ENCODE measurements at regions not wholly inside any gene's neighbourhood (a gene's known extent, or its start where the extent isn't known, plus 50 kb on each side); places are given as distances from the start of the nearest gene placed in this dataset. TPM values are rescaled to one million over a fixed set of nuclear protein-coding genes. Genes with fewer than 3 reads are reported as not detected.
"Not testable (repeated sequence)": the region's sequence is repeated elsewhere in the genome, so short reads cannot be mapped to it uniquely, and the experiment has no call there.

- H3K27ac Mint-ChIP-seq; H3K36me3 ChIP-seq (replicated peaks in 1 of 2; ENCODE audit: control extremely low read depth in 1 of 2, control insufficient read depth in 1 of 2, extremely low read depth in 1 of 2, insufficient read depth in 2 of 2, low read length in 1 of 2); ATAC-seq (ENCODE audit: low read depth); H3K27ac ChIP-seq (ENCODE audit: low read length in 2 of 2); H3K27me3 Mint-ChIP-seq; H3K4me3 Mint-ChIP-seq; H4K20me1 ChIP-seq (ENCODE audit: control insufficient read depth, insufficient read depth, low read length, poor library complexity, severe bottlenecking); H3K9ac ChIP-seq (ENCODE audit: low read length); H3K4me2 ChIP-seq (replicated peaks; ENCODE audit: low read depth, low read length, poor library complexity, severe bottlenecking); CTCF ChIA-PET; POLR2A ChIA-PET; H3K27me3 ChIP-seq (replicated peaks in 1 of 4; ENCODE audit: control extremely low read depth in 1 of 4, control insufficient read depth in 3 of 4, insufficient read depth in 4 of 4, low read length in 3 of 4); H2AFZ ChIP-seq (ENCODE audit: insufficient read depth, low read depth, low read length, poor library complexity, severe bottlenecking); H3K4me1 Mint-ChIP-seq; H3K9me3 Mint-ChIP-seq (ENCODE audit: insufficient read depth); H3K79me2 ChIP-seq (ENCODE audit: control insufficient read depth, insufficient read depth, low read length); H3K4me3 ChIP-seq (ENCODE audit: control extremely low read depth in 1 of 5, extremely low read depth in 1 of 5, insufficient read depth in 1 of 5, low read depth in 2 of 5, low read length in 4 of 5); H3K4me1 ChIP-seq (ENCODE audit: control insufficient read depth in 2 of 2, insufficient read depth in 2 of 2, low read length in 2 of 2); intact Hi-C loops (cut with micrococcal nuclease); DNase-seq: not testable (repeated sequence)
- no CpG with 5 or more reads among the region's 3 CpGs for WGBS (ENCODE audit: insufficient coverage)
- peaks cover 0 to 33% (median 0%) of the 10 kb centered on the region in 3 donors for H3K9me3 ChIP-seq (ENCODE audit: control extremely low read depth in 1 of 3, control insufficient read depth in 2 of 3, insufficient read depth in 1 of 3, low read length in 2 of 3)
These were observed 1273.0 kb downstream of the FOXD4L5 start for GRCh38 chr9:64012014-64012413.

- H3K9ac ChIP-seq (ENCODE audit: low read length); H3K4me1 ChIP-seq (ENCODE audit: control insufficient read depth in 2 of 2, insufficient read depth in 2 of 2, low read length in 2 of 2); H3K4me2 ChIP-seq (replicated peaks; ENCODE audit: low read depth, low read length, poor library complexity, severe bottlenecking); H3K27me3 Mint-ChIP-seq; H3K4me3 ChIP-seq (ENCODE audit: control extremely low read depth in 1 of 5, extremely low read depth in 1 of 5, insufficient read depth in 1 of 5, low read depth in 2 of 5, low read length in 4 of 5); H3K27ac Mint-ChIP-seq; H4K20me1 ChIP-seq (ENCODE audit: control insufficient read depth, insufficient read depth, low read length, poor library complexity, severe bottlenecking); intact Hi-C loops (cut with micrococcal nuclease); H3K36me3 ChIP-seq (replicated peaks in 1 of 2; ENCODE audit: control extremely low read depth in 1 of 2, control insufficient read depth in 1 of 2, extremely low read depth in 1 of 2, insufficient read depth in 2 of 2, low read length in 1 of 2); H3K79me2 ChIP-seq (ENCODE audit: control insufficient read depth, insufficient read depth, low read length); H3K4me1 Mint-ChIP-seq; CTCF ChIA-PET; H3K9me3 Mint-ChIP-seq (ENCODE audit: insufficient read depth); H3K27me3 ChIP-seq (replicated peaks in 1 of 4; ENCODE audit: control extremely low read depth in 1 of 4, control insufficient read depth in 3 of 4, insufficient read depth in 4 of 4, low read length in 3 of 4); H3K27ac ChIP-seq (ENCODE audit: low read length in 2 of 2); DNase-seq; H3K9me3 ChIP-seq (ENCODE audit: control extremely low read depth in 1 of 3, control insufficient read depth in 2 of 3, insufficient read depth in 1 of 3, low read length in 2 of 3); POLR2A ChIA-PET; H3K4me3 Mint-ChIP-seq; H2AFZ ChIP-seq (ENCODE audit: insufficient read depth, low read depth, low read length, poor library complexity, severe bottlenecking); ATAC-seq (ENCODE audit: low read depth): not testable (repeated sequence)
- WGBS (ENCODE audit: insufficient coverage): 61% methylated on average over 8 of the region's 23 CpGs
These were observed 1305.3 kb downstream of the FOXD4L5 start for GRCh38 chr9:63979741-63980140.

Small RNA genes lying in the stretch of these regions (small RNA-seq; reads per million reads assigned to genes)
- not detected for gene RF00026 (ENCODE audit: insufficient read length, low read depth, low replicate concordance)

Data from B cell (primary cell).